ENCODE measurements at regions not wholly inside any gene's neighbourhood (a gene's known extent, or its start where the extent isn't known, plus 50 kb on each side); places are given as distances from the start of the nearest gene placed in this dataset.

- Histone ChIP-seq H3K27me3 (no peaks in the 10 kb centered on the region), H3K27ac (no peak overlapping the region), H3K36me3 (no peaks in the 10 kb centered on the region), H3K9me3 (no peaks in the 10 kb centered on the region), H3K4me1 (no peaks in the 10 kb centered on the region), H3K4me3 (no peak overlapping the region)
- DNase-seq (ENCODE audit: low spot score in 2 of 2): no peak
- intact Hi-C loops (cut with DNase I; ENCODE audit: low total_unique reads): no loop called here
- TF ChIP-seq POLR2A (IDR thresholded peaks at IDR 0.05) (no peak), POLR2AphosphoS5 (IDR thresholded peaks at IDR 0.05) (no peak)
- TF ChIP-seq, protein P1, sequence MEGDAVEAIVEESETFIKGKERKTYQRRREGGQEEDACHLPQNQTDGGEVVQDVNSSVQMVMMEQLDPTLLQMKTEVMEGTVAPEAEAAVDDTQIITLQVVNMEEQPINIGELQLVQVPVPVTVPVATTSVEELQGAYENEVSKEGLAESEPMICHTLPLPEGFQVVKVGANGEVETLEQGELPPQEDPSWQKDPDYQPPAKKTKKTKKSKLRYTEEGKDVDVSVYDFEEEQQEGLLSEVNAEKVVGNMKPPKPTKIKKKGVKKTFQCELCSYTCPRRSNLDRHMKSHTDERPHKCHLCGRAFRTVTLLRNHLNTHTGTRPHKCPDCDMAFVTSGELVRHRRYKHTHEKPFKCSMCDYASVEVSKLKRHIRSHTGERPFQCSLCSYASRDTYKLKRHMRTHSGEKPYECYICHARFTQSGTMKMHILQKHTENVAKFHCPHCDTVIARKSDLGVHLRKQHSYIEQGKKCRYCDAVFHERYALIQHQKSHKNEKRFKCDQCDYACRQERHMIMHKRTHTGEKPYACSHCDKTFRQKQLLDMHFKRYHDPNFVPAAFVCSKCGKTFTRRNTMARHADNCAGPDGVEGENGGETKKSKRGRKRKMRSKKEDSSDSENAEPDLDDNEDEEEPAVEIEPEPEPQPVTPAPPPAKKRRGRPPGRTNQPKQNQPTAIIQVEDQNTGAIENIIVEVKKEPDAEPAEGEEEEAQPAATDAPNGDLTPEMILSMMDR (IDR thresholded peaks at IDR 0.05): no peak
Measured at GRCh38 chr20:6641012-6641411, 126.5 kb upstream of the BMP2 start.

- DNase-seq (ENCODE audit: low spot score in 2 of 2): no peak
- Histone ChIP-seq H3K36me3 (no peaks in the 10 kb centered on the region), H3K27me3 (no peaks in the 10 kb centered on the region), H3K4me3 (no peak overlapping the region), H3K27ac (no peak overlapping the region), H3K4me1 (no peaks in the 10 kb centered on the region), H3K9me3 (no peaks in the 10 kb centered on the region)
- intact Hi-C loops (cut with DNase I; ENCODE audit: low total_unique reads): no loop called here
- no peak for TF ChIP-seq POLR2A (IDR thresholded peaks at IDR 0.05)
- TF ChIP-seq POLR2AphosphoS5 (IDR thresholded peaks at IDR 0.05): no peak
- TF ChIP-seq, protein P1 (IDR thresholded peaks at IDR 0.05): no peak
Measured at GRCh38 chr20:6637160-6637579, 130.3 kb upstream of the BMP2 start.

- no peaks in the 10 kb centered on the region for H3K9me3 ChIP-seq
- H3K27me3 ChIP-seq: no peaks in the 10 kb centered on the region
- no peaks in the 10 kb centered on the region for H3K4me1 ChIP-seq
- no peak for DNase-seq (ENCODE audit: low spot score in 2 of 2)
- no peak overlapping the region for H3K27ac ChIP-seq
- H3K36me3 ChIP-seq: no peaks in the 10 kb centered on the region
- intact Hi-C loops (cut with DNase I; ENCODE audit: low total_unique reads): no loop called here
- TF ChIP-seq, protein P1 (IDR thresholded peaks at IDR 0.05): peak in 1 of 3 donors; percentile 30
- TF ChIP-seq POLR2AphosphoS5 (IDR thresholded peaks at IDR 0.05): no peak
- no peak for TF ChIP-seq POLR2A (IDR thresholded peaks at IDR 0.05)
- no peak overlapping the region for H3K4me3 ChIP-seq
Measured at GRCh38 chr20:6636209-6637159, 131.0 kb upstream of the BMP2 start.

GRCh38 chr20:6635034-6635736, 132.3 kb upstream of the BMP2 start:
- no peak overlapping the region for H3K4me3 ChIP-seq
- no peaks in the 10 kb centered on the region for H3K36me3 ChIP-seq
- DNase-seq (ENCODE audit: low spot score in 2 of 2): no peak
- TF ChIP-seq POLR2AphosphoS5 (IDR thresholded peaks at IDR 0.05) (no peak), POLR2A (IDR thresholded peaks at IDR 0.05) (no peak)
- TF ChIP-seq, protein P1 (IDR thresholded peaks at IDR 0.05): no peak
- H3K27ac ChIP-seq: no peak overlapping the region
- intact Hi-C loops (cut with DNase I; ENCODE audit: low total_unique reads): no loop called here
- H3K27me3 ChIP-seq: no peaks in the 10 kb centered on the region
- H3K9me3 ChIP-seq: no peaks in the 10 kb centered on the region
- H3K4me1 ChIP-seq: no peaks in the 10 kb centered on the region

DNA sequence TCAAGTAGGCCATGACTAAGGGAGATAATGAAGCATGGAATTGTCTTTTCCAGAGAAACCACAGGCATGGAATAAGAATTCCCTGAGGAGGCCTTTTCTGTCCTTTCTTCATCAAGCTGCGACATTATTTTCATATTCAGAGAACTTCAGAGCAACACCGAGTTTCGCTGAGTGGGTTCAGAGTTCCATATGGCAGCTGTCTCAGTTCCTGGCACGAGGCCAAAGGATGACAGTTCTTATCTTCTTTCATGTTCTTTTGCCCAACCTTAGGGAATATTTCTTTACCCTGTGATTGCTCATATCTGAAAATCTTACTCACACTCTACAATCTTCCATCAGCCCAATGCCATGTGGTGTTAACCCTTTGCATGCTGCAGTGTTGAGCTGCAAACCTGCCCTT, 135.3 kb upstream of the BMP2 start:
- Histone ChIP-seq H3K4me3 (no peak overlapping the region), H3K27me3 (no peaks in the 10 kb centered on the region), H3K36me3 (no peaks in the 10 kb centered on the region), H3K4me1 (no peaks in the 10 kb centered on the region), H3K9me3 (peaks cover 0 to 2% of the 10 kb centered on the region in 2 donors), H3K27ac (no peak overlapping the region)
- TF ChIP-seq POLR2AphosphoS5 (IDR thresholded peaks at IDR 0.05): no peak
- TF ChIP-seq, protein P1 (IDR thresholded peaks at IDR 0.05): no peak
- TF ChIP-seq POLR2A (IDR thresholded peaks at IDR 0.05): no peak
- DNase-seq (ENCODE audit: low spot score in 2 of 2): no peak
- intact Hi-C loops (cut with DNase I; ENCODE audit: low total_unique reads): no loop called here

Data from breast epithelium (tissue), 4 donors.